ENCODE measurements at regions not wholly inside any gene's neighbourhood (a gene's known extent, or its start where the extent isn't known, plus 50 kb on each side); places are given as distances from the start of the nearest gene placed in this dataset.

DNA sequence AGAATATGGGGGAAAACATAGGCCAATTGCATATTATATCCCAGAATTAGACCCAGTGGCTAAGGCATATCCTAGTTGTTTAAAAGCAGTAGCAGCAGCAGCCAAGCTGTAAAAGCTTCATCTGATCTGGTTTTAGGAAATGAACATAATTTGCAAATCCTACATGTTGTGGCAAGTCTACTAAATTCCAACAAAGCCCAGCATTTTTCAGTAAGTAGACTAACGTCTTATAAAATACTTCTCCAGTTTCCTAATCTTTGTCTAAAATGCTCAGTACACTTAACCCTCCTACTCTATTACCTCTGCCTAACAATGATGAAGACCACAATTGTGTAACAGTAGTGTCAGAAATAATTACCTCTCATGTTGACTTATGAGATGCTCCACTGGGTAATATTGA lies 70.9 kb upstream of the RERGL start:
- TF ChIP-seq, protein P1, sequence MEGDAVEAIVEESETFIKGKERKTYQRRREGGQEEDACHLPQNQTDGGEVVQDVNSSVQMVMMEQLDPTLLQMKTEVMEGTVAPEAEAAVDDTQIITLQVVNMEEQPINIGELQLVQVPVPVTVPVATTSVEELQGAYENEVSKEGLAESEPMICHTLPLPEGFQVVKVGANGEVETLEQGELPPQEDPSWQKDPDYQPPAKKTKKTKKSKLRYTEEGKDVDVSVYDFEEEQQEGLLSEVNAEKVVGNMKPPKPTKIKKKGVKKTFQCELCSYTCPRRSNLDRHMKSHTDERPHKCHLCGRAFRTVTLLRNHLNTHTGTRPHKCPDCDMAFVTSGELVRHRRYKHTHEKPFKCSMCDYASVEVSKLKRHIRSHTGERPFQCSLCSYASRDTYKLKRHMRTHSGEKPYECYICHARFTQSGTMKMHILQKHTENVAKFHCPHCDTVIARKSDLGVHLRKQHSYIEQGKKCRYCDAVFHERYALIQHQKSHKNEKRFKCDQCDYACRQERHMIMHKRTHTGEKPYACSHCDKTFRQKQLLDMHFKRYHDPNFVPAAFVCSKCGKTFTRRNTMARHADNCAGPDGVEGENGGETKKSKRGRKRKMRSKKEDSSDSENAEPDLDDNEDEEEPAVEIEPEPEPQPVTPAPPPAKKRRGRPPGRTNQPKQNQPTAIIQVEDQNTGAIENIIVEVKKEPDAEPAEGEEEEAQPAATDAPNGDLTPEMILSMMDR (IDR thresholded peaks at IDR 0.05), result no peak
- no peak for TF ChIP-seq ZFX (IDR thresholded peaks at IDR 0.05; ENCODE audit: borderline replicate concordance)
